ENCODE measurements at regions not wholly inside any gene's neighbourhood (a gene's known extent, or its start where the extent isn't known, plus 50 kb on each side); places are given as distances from the start of the nearest gene placed in this dataset.
A peak's percentile ranks its signal among the peaks of the same experiment; 100 is the strongest.
"Not testable (repeated sequence)": the region's sequence is repeated elsewhere in the genome, so short reads cannot be mapped to it uniquely, and the experiment has no call there.

- DNase-seq (ENCODE audit: low read depth): no peak
These were observed 61.5 kb downstream of the PRDM13 start for GRCh38 chr6:99668036-99668705.

- DNase-seq (ENCODE audit: low read depth): no peak
These were observed 83.5 kb downstream of the PRDM13 start for GRCh38 chr6:99689916-99690685.

- not testable (repeated sequence) for DNase-seq (ENCODE audit: low read depth)
These were observed 95.7 kb downstream of the PRDM13 start for GRCh38 chr6:99702287-99702686.

- DNase-seq (ENCODE audit: low read depth): no peak
These were observed 102.4 kb downstream of the PRDM13 start for GRCh38 chr6:99709062-99709461.

- DNase-seq (ENCODE audit: low read depth): no peak
These were observed 104.7 kb downstream of the PRDM13 start for GRCh38 chr6:99711302-99711701.

GRCh38 chr6:99711925-99712324 lies 105.3 kb downstream of the PRDM13 start:
- DNase-seq (ENCODE audit: low read depth): no peak

GRCh38 chr6:99712519-99712918 lies 105.9 kb downstream of the PRDM13 start:
- no peak for DNase-seq (ENCODE audit: low read depth)

GRCh38 chr6:99722043-99722442 lies 115.4 kb downstream of the PRDM13 start:
- not testable (repeated sequence) for DNase-seq (ENCODE audit: low read depth)

GRCh38 chr6:99730237-99730636 lies 123.6 kb downstream of the PRDM13 start:
- DNase-seq (ENCODE audit: low read depth): not testable (repeated sequence)

GRCh38 chr6:99736302-99736701 lies 129.7 kb downstream of the PRDM13 start:
- no peak for DNase-seq (ENCODE audit: low read depth)

- DNase-seq (ENCODE audit: low read depth): peak; percentile 80
These were observed 132.9 kb downstream of the PRDM13 start for GRCh38 chr6:99739526-99739925.

GRCh38 chr6:99741092-99741491 lies 134.5 kb downstream of the PRDM13 start:
- DNase-seq (ENCODE audit: low read depth): no peak

GRCh38 chr6:99743647-99744046 lies 137.0 kb downstream of the PRDM13 start:
- peak; percentile 24 for DNase-seq (ENCODE audit: low read depth)

GRCh38 chr6:99745651-99746050 lies 139.0 kb downstream of the PRDM13 start:
- peak; percentile 76 for DNase-seq (ENCODE audit: low read depth)

- peak; percentile 89 for DNase-seq (ENCODE audit: low read depth)
These were observed 139.7 kb downstream of the PRDM13 start for GRCh38 chr6:99746261-99746895.

GRCh38 chr6:99761711-99762110 lies 155.1 kb downstream of the PRDM13 start:
- DNase-seq (ENCODE audit: low read depth): no peak

- DNase-seq (ENCODE audit: low read depth): no peak
These were observed 161.5 kb downstream of the PRDM13 start for GRCh38 chr6:99768166-99768565.

GRCh38 chr6:99779631-99780555 lies 173.3 kb downstream of the PRDM13 start:
- DNase-seq (ENCODE audit: low read depth): no peak

- no peak for DNase-seq (ENCODE audit: low read depth)
These were observed 173.9 kb downstream of the PRDM13 start for GRCh38 chr6:99780556-99780885.

- no peak for DNase-seq (ENCODE audit: low read depth)
These were observed 183.1 kb downstream of the PRDM13 start for GRCh38 chr6:99789767-99790166.

- peak; percentile 3 for DNase-seq (ENCODE audit: low read depth)
These were observed 184.0 kb downstream of the PRDM13 start for GRCh38 chr6:99790679-99791078.
